Neuronal stem cell (in vitro differentiated cells): ENCODE measurements at regions not wholly inside any gene's neighbourhood (a gene's known extent, or its start where the extent isn't known, plus 50 kb on each side); places are given as distances from the start of the nearest gene placed in this dataset.

Source experiments
- DNase-seq: peaks from one replicate; pipeline ENCODE4 v3.0.0-alpha.2; 2013; ENCODE audit warnings: low spot score
- H2AFZ ChIP-seq: one replicate; pipeline ENCODE4 v1.6.1; 2013; ENCODE audit warnings: mild to moderate bottlenecking, low read length, inconsistent platforms
- H2AK5ac ChIP-seq: 2 replicates; pipeline ENCODE4 v1.6.1; 2013; ENCODE audit warnings: low read depth, mild to moderate bottlenecking, inconsistent platforms, low read length, moderate library complexity, mixed read lengths
- H2BK120ac ChIP-seq: 2 replicates; pipeline ENCODE4 v1.6.1; 2013; ENCODE audit warnings: low read depth, mild to moderate bottlenecking, inconsistent platforms, low read length, moderate library complexity, mixed read lengths
- H2BK12ac ChIP-seq: one replicate; pipeline ENCODE4 v1.6.1; 2013; ENCODE audit warnings: low read length, inconsistent platforms
- H2BK15ac ChIP-seq: 2 replicates; pipeline ENCODE4 v1.6.1; 2013; ENCODE audit warnings: mild to moderate bottlenecking, low read length, inconsistent platforms, mixed read lengths
- H2BK5ac ChIP-seq: one replicate; pipeline ENCODE4 v1.6.1; 2013; ENCODE audit warnings: inconsistent platforms, mild to moderate bottlenecking, low read length, moderate library complexity
- H3K14ac ChIP-seq: one replicate; pipeline ENCODE4 v1.6.1; 2013; ENCODE audit warnings: low read length, inconsistent platforms
- H3K18ac ChIP-seq: 2 replicates; pipeline ENCODE4 v1.6.1; 2013; ENCODE audit warnings: low read length, inconsistent platforms
- H3K23ac ChIP-seq: 2 replicates; pipeline ENCODE4 v1.6.1; 2013; ENCODE audit warnings: low read depth, mild to moderate bottlenecking, mixed read lengths, low read length, inconsistent platforms; ENCODE audit not compliant: poor library complexity
- H3K27ac ChIP-seq: replicated peaks from 3 replicates; pipeline ENCODE4 v1.5.1; 2013; ENCODE audit warnings: low read length, inconsistent platforms
- H3K27me3 ChIP-seq, 3 experiments: 2 replicates each; pipeline ENCODE4 v1.6.1; 2013; ENCODE audit warnings: low read length in 3 of 3, mild to moderate bottlenecking in 2 of 3, inconsistent platforms in 1 of 3, low read depth in 1 of 3, mixed read lengths in 1 of 3, moderate library complexity in 1 of 3; ENCODE audit not compliant: control insufficient read depth in 3 of 3, insufficient read depth in 3 of 3
- H3K36me3 ChIP-seq, 2 donors: replicated peaks in 1 of 2; 2 replicates each; pipeline ENCODE4 v1.6.1; 2013; ENCODE audit warnings: low read length in 2 of 2; ENCODE audit not compliant: control insufficient read depth in 2 of 2, insufficient read depth in 2 of 2
- H3K4ac ChIP-seq: 2 replicates; pipeline ENCODE4 v1.6.1; 2013; ENCODE audit warnings: inconsistent platforms, mild to moderate bottlenecking, low read length, moderate library complexity
- H3K4me1 ChIP-seq, 2 donors: 1 replicate in 1 of 2; 2 replicates in 1 of 2; pipeline ENCODE4 v1.6.1; 2013; ENCODE audit warnings: low read length in 2 of 2, low read depth in 1 of 2; ENCODE audit not compliant: control insufficient read depth in 2 of 2, insufficient read depth in 1 of 2
- H3K4me2 ChIP-seq: one replicate; pipeline ENCODE4 v1.6.1; 2013; ENCODE audit warnings: mild to moderate bottlenecking, low read length, inconsistent platforms; ENCODE audit not compliant: insufficient read depth, poor library complexity, severe bottlenecking
- H3K4me3 ChIP-seq, 2 donors: 2 replicates each; pipeline ENCODE4 v1.5.1; 2013; ENCODE audit warnings: low read length in 2 of 2, mild to moderate bottlenecking in 2 of 2, inconsistent platforms in 1 of 2, moderate library complexity in 1 of 2
- H3K79me1 ChIP-seq: one replicate; pipeline ENCODE4 v1.6.1; 2013; ENCODE audit warnings: low read depth, mild to moderate bottlenecking, inconsistent platforms, low read length, moderate library complexity
- H3K9ac ChIP-seq: one replicate; pipeline ENCODE4 v1.6.1; 2013; ENCODE audit warnings: mild to moderate bottlenecking, low read depth, low read length, inconsistent platforms; ENCODE audit not compliant: poor library complexity
- H3K9me3 ChIP-seq, 2 donors: replicated peaks in 1 of 2; 2 replicates each; pipeline versions ENCODE3 to v1.6.1; 2013; ENCODE audit warnings: low read length in 2 of 2, mild to moderate bottlenecking in 2 of 2, inconsistent platforms in 1 of 2, low read depth in 1 of 2, mixed read lengths in 1 of 2, moderate library complexity in 1 of 2; ENCODE audit not compliant: control insufficient read depth in 2 of 2, insufficient read depth in 1 of 2
- H4K8ac ChIP-seq: one replicate; pipeline ENCODE4 v1.6.1; 2013; ENCODE audit warnings: low read depth, mild to moderate bottlenecking, inconsistent platforms, low read length, moderate library complexity
- H4K91ac ChIP-seq: one replicate; pipeline ENCODE4 v1.6.1; 2013; ENCODE audit warnings: low read length, low read depth, mild to moderate bottlenecking, inconsistent platforms; ENCODE audit not compliant: poor library complexity
- WGBS, 2 donors: extraction: QIAGEN DNeasy Blood & Tissue Kit; methylation state at CpG; one replicate each; pipeline ENCODE4 v1.1.7; 2013; ENCODE audit warnings: missing lambda C conversion rate in 2 of 2, mixed read lengths in 1 of 2; ENCODE audit not compliant: insufficient read length in 2 of 2, insufficient replicate concordance in 1 of 2; ENCODE audit errors: extremely low coverage in 2 of 2; 5-methylcytosine and 5-hydroxymethylcytosine counted together

DNA sequence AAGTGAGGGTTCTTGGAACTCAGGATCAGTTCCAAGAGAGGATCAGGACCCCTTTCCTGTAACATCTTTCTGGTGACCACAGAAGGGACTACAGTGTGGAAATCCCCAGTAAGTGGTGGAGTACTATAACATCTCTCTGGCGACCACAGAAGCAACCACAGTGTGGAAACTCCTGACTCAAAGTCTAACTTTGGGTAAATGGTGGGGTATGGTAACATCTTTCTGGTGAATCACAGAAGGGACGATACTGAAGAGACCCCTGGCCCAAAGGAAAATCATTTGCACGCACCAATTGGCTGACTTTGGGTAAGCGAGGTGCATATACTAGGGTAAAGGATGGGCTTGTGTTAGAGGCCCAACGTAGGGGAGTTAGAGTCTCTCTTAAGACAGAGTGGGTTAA, 56.3 kb upstream of the GULP1 start:
- H2BK5ac ChIP-seq, result no peak overlapping the region
- H3K14ac ChIP-seq, result no peak overlapping the region
- no peak overlapping the region for H3K18ac ChIP-seq
- H3K4me1 ChIP-seq, result no peaks in the 10 kb centered on the region
- H4K91ac ChIP-seq, result no peak overlapping the region
- H2AFZ ChIP-seq, result no peak overlapping the region
- H3K27ac ChIP-seq, result no peak overlapping the region
- H3K4ac ChIP-seq, result no peak overlapping the region
- no peak for DNase-seq
- no peak overlapping the region for H2BK15ac ChIP-seq
- no peak overlapping the region for H3K9ac ChIP-seq
- WGBS, 2 donors, result no CpG with 5 or more reads among the region's 5 CpGs
- no peak overlapping the region for H2AK5ac ChIP-seq
- peaks cover 0 to 6% of the 10 kb centered on the region in 2 donors for H3K9me3 ChIP-seq
- no peak overlapping the region for H3K4me3 ChIP-seq
- H4K8ac ChIP-seq, result no peak overlapping the region
- no peaks in the 10 kb centered on the region for H3K79me1 ChIP-seq
- H2BK120ac ChIP-seq, result no peak overlapping the region
- no peak overlapping the region for H2BK12ac ChIP-seq
- no peaks in the 10 kb centered on the region for H3K27me3 ChIP-seq
- no peak overlapping the region for H3K4me2 ChIP-seq
- H3K23ac ChIP-seq, result no peak overlapping the region
- no peaks in the 10 kb centered on the region for H3K36me3 ChIP-seq

DNA sequence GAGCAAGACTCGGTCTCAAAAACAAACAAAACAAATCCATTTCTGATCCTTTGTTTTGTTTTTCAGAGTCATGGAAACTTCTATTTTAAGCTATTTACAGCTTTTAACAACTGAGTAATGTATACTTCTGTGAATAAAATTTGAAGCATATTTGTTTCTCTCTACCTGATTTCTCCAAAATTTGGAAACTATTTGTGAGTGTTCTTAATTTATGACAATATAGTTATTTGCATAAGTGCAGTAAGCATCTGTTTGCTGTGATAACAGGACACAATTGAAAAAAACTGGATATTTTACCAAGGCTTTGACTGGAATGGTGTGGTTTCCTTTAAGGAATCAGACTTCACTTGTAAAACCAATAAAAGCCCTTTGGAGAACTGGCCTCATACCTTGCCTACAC, 53.3 kb upstream of the GULP1 start:
- Histone ChIP-seq H3K14ac (no peak overlapping the region), H4K8ac (no peak overlapping the region), H3K23ac (no peak overlapping the region), H2BK15ac (no peak overlapping the region), H3K36me3 (no peaks in the 10 kb centered on the region), H3K27me3 (no peaks in the 10 kb centered on the region), H2BK5ac (no peak overlapping the region), H3K9ac (no peak overlapping the region), H2AFZ (no peak overlapping the region), H3K4me1 (no peaks in the 10 kb centered on the region), H4K91ac (no peak overlapping the region), H3K4ac (no peak overlapping the region), H2BK120ac (no peak overlapping the region), H3K4me2 (no peak overlapping the region), H3K18ac (no peak overlapping the region), H3K27ac (no peak overlapping the region), H3K4me3 (no peak overlapping the region), H2AK5ac (no peak overlapping the region), H3K79me1 (no peaks in the 10 kb centered on the region), H2BK12ac (no peak overlapping the region), H3K9me3 (peaks cover 0 to 6% of the 10 kb centered on the region in 2 donors)
- no peak for DNase-seq
- WGBS, 2 donors, result no CpG with 5 or more reads among the region's 1 CpG
